H1 (cell line): ENCODE measurements at regions not wholly inside any gene's neighbourhood (a gene's known extent, or its start where the extent isn't known, plus 50 kb on each side); places are given as distances from the start of the nearest gene placed in this dataset.

ENCODE experiments used
- CHD2 ChIP-seq: IDR thresholded peaks from 2 replicates; pipeline ENCODE4 v1.6.1; 2012; ENCODE audit warnings: low read length, improper control_type of control experiment
- KDM4A ChIP-seq: IDR thresholded peaks from one replicate; pipeline ENCODE4 v1.7.1; 2012; ENCODE audit warnings: low read depth, mild to moderate bottlenecking, moderate library complexity, low read length, inconsistent platforms; ENCODE audit not compliant: severe bottlenecking
- KDM5A ChIP-seq: fragments of 200-600 bp; IDR thresholded peaks from 2 replicates; pipeline ENCODE4 v1.7.1; 2012; ENCODE audit warnings: mild to moderate bottlenecking, low read length, inconsistent platforms, mixed read lengths

GRCh38 chr1:163444665-163445064, 122.9 kb downstream of the NUF2 start (continued):
- TF ChIP-seq KDM4A, result no peak
- TF ChIP-seq CHD2, result no peak
- no peak for TF ChIP-seq KDM5A
